ENCODE measurements at regions not wholly inside any gene's neighbourhood (a gene's known extent, or its start where the extent isn't known, plus 50 kb on each side); places are given as distances from the start of the nearest gene placed in this dataset.

DNA sequence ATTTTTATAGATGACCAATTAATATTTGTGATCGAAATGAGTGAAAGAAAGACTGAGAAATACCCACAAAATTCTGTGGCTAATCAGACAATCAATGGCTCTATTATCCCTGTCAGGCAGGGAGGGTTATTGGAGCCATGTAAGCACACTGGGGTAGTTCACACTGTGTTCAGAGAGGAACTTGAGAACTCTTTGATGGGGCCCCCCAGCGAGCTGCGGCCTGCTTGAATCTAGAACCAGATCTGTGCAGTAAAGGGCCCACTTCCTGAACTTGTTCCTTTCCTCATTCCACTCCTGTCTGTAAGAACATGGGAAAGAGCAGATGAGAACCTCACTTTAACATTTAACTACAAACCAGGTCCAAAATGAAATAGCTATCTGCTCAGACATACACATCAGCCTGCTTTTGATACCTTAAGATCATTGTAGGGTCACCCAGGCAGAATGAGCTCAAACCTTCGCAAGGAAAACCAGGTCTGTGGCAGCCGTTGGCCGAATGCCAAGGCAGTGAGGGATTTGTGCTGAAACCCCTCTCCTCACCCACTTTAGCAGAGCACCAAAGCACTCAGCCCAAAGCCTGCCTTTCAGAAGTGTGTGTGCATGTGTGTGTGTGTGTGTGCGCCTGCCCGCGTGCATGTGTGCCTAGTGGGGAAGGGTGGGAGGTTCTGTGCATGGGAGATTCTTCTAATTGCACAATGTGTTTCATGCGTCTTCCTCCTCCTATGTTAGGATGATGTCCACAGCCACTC, 365.6 kb upstream of the MGMT start:
- no peaks in the 10 kb centered on the region for H3K27me3 ChIP-seq (ENCODE audit: control insufficient read depth, insufficient read depth, low read length)
- no peak overlapping the region for H3K4me3 ChIP-seq (ENCODE audit: low read depth, low read length)
- no peaks in the 10 kb centered on the region for H3K36me3 ChIP-seq (ENCODE audit: control insufficient read depth, insufficient read depth, low read length)
- no peak for DNase-seq (ENCODE audit: low read depth)
- TF ChIP-seq, protein P1, sequence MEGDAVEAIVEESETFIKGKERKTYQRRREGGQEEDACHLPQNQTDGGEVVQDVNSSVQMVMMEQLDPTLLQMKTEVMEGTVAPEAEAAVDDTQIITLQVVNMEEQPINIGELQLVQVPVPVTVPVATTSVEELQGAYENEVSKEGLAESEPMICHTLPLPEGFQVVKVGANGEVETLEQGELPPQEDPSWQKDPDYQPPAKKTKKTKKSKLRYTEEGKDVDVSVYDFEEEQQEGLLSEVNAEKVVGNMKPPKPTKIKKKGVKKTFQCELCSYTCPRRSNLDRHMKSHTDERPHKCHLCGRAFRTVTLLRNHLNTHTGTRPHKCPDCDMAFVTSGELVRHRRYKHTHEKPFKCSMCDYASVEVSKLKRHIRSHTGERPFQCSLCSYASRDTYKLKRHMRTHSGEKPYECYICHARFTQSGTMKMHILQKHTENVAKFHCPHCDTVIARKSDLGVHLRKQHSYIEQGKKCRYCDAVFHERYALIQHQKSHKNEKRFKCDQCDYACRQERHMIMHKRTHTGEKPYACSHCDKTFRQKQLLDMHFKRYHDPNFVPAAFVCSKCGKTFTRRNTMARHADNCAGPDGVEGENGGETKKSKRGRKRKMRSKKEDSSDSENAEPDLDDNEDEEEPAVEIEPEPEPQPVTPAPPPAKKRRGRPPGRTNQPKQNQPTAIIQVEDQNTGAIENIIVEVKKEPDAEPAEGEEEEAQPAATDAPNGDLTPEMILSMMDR (IDR thresholded peaks at IDR 0.05; ENCODE audit: insufficient read depth, low read length, poor library complexity, severe bottlenecking) = no peak

DNA sequence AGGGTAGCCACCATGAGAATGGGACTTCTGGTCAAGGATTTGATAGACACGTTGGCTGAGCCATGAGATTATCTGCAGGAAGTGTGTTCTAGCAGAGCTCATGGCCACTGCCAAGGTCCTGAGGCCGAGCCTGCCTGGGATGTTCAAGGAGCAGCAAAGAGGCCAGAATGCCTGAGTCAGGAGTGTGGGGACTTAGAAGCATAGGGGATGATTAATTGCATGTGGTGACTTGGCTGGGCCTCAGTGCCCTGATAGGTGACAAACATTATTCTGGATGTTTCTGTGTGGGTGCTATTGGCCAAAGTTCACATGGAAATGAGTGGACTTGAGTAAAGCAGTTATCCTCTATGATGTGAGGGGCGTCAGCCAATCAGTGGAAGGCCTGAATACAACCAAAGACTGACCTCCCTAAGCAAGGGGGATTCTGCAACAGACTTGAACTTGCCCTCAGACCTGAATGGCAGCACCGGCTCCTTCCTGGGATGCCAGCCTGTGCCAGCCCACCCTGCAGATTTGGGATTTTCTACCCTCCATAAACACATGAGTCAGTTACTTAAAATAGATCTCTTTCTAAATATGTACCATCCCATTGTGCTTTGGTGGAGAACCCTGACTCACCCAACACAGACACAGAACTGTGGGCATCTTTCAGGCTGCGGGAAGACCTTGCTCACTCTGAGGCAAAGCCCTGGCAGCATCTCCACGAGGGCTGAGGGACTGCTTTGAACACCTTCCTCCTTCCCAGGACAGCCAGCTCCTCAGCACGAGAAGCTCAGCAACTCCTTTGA, 363.9 kb upstream of the MGMT start:
- TF ChIP-seq, protein P1 (IDR thresholded peaks at IDR 0.05; ENCODE audit: insufficient read depth, low read length, poor library complexity, severe bottlenecking) = no peak
- no peak overlapping the region for H3K4me3 ChIP-seq (ENCODE audit: low read depth, low read length)
- DNase-seq (ENCODE audit: low read depth) = no peak

DNA sequence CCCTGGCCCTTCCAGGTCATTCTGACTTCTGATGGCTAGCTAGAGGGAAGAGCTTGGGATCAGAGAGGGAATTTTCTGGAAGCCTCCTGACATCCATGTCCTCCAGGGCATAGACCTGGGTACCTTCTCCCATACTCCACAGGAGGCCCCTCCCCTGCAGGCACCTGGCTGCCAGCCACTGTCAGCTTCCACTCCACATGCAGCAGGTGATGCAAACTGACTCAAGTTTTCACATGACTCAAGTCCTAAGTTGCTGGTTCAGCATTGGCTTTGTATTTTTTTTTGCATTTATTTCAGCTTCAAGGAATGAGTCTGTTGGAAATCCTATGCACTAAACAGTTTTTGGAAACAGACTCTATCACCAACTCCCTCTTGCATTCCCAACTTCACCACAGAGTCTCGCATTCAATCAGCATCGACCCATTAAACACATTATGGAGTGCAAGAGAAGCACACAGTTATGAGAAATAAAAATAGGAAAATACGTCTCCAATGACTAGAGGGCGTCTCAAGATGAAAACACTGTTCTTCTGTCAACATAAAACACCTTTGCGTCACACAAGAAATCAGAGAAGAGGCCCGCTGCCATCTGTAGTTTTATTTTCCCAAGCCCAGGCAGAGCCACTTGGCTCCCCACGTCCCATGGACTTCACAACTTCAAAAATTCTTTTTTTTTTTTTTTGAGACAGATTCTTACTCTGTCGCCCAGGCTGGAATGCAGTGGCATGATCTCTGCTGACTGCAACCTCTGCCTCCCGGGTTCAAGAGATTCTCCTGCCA, 362.6 kb upstream of the MGMT start:
- no peak for DNase-seq (ENCODE audit: low read depth)
- TF ChIP-seq, protein P1 (IDR thresholded peaks at IDR 0.05; ENCODE audit: insufficient read depth, low read length, poor library complexity, severe bottlenecking) = no peak
- no peaks in the 10 kb centered on the region for H3K36me3 ChIP-seq (ENCODE audit: control insufficient read depth, insufficient read depth, low read length)
- H3K4me3 ChIP-seq (ENCODE audit: low read depth, low read length) = no peak overlapping the region
- no peaks in the 10 kb centered on the region for H3K27me3 ChIP-seq (ENCODE audit: control insufficient read depth, insufficient read depth, low read length)

More for the DNA sequence above, 363.9 kb upstream of the MGMT start:
- Histone ChIP-seq H3K27me3 (ENCODE audit: control insufficient read depth, insufficient read depth, low read length) (no peaks in the 10 kb centered on the region), H3K36me3 (ENCODE audit: control insufficient read depth, insufficient read depth, low read length) (no peaks in the 10 kb centered on the region)

DNA sequence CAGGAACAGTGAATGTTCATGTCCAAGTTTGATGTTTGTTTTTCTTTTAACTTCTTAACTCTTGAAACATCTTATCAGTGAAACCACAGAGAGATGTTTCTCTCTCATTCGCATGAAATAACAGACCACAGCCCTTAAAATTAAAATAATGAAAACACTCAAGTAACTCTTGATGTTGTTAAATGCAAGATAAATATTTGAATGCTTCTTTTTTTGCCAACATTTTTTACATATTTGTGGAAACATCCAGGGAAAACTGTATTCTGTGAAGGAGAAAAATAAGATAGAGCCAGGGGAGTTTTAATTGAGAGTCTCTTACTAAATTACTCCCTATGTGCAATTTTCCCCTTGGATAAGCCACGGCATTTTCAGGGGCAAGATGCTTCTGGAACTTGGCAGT, 361.8 kb upstream of the MGMT start:
- H3K4me3 ChIP-seq (ENCODE audit: low read depth, low read length) = no peak overlapping the region
- no peaks in the 10 kb centered on the region for H3K36me3 ChIP-seq (ENCODE audit: control insufficient read depth, insufficient read depth, low read length)
- DNase-seq (ENCODE audit: low read depth) = no peak
- TF ChIP-seq, protein P1 (IDR thresholded peaks at IDR 0.05; ENCODE audit: insufficient read depth, low read length, poor library complexity, severe bottlenecking) = no peak
- no peaks in the 10 kb centered on the region for H3K27me3 ChIP-seq (ENCODE audit: control insufficient read depth, insufficient read depth, low read length)

DNA sequence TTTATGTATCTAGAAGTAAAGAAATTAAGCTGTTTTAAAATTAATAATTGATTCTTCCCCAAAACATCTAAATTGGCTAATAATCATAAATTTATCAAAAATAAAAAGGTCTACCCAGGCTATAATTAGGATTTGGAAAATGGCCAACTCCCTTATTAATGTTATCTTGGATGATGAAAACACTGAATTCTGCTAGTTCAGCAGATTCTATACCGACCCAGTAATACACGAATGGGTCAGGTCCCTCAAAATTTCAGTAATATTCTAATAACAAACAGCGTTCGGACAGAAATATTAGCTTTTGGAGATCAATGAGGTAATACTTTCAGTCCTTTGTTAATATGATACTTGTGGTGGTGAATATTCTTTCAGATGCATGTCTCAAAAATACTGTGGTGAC, 360.7 kb upstream of the MGMT start:
- no peak for DNase-seq (ENCODE audit: low read depth)
- H3K36me3 ChIP-seq (ENCODE audit: control insufficient read depth, insufficient read depth, low read length) = no peaks in the 10 kb centered on the region
- TF ChIP-seq, protein P1 (IDR thresholded peaks at IDR 0.05; ENCODE audit: insufficient read depth, low read length, poor library complexity, severe bottlenecking) = no peak
- H3K4me3 ChIP-seq (ENCODE audit: low read depth, low read length) = no peak overlapping the region
- no peaks in the 10 kb centered on the region for H3K27me3 ChIP-seq (ENCODE audit: control insufficient read depth, insufficient read depth, low read length)

Measured in kidney epithelial cell (primary cell).